ENCODE measurements at regions not wholly inside any gene's neighbourhood (a gene's known extent, or its start where the extent isn't known, plus 50 kb on each side); places are given as distances from the start of the nearest gene placed in this dataset.

DNA sequence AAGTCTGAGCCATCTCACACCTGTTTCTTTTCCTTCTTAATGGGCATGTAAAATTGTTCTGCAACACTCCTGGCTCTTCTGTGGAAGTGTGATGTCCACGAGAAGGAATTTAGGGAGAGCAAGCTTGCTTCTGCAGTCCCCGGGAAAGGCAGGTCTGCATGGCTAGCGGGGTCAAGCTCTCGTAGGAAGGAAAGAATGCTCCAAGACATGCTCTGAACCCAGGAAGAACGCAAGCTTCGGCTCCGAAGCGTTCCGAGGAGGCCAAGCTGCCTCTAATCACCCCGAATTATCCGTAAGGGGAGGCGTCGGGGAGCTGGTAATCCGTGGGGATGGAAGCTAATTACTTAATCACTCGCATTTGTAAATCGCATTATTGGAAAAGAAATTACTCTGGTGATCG, 177.7 kb downstream of the CRLF2 start:
- Mint-ChIP-seq H3K4me1 (ENCODE audit: unreplicated experiment) (no peaks in the 10 kb centered on the region), H3K36me3 (ENCODE audit: unreplicated experiment) (no peaks in the 10 kb centered on the region), H3K27ac (ENCODE audit: unreplicated experiment) (no peak overlapping the region), H3K4me3 (ENCODE audit: unreplicated experiment) (no peak overlapping the region), H3K27me3 (ENCODE audit: unreplicated experiment) (no peaks in the 10 kb centered on the region), H3K9me3 (ENCODE audit: unreplicated experiment) (peaks cover 5% of the 10 kb centered on the region)
- no peak for DNase-seq (ENCODE audit: extremely low spot score, unreplicated experiment)
- no peak for TF ChIP-seq CTCF (IDR thresholded peaks at IDR 0.05)

GRCh38 chrX:1031521-1032430, 180.7 kb downstream of the CRLF2 start:
- Mint-ChIP-seq H3K9me3 (ENCODE audit: unreplicated experiment) (peaks cover 5% of the 10 kb centered on the region), H3K4me1 (ENCODE audit: unreplicated experiment) (no peaks in the 10 kb centered on the region), H3K27ac (ENCODE audit: unreplicated experiment) (no peak overlapping the region), H3K4me3 (ENCODE audit: unreplicated experiment) (no peak overlapping the region), H3K27me3 (ENCODE audit: unreplicated experiment) (no peaks in the 10 kb centered on the region), H3K36me3 (ENCODE audit: unreplicated experiment) (no peaks in the 10 kb centered on the region)
- TF ChIP-seq CTCF (IDR thresholded peaks at IDR 0.05): no peak
- DNase-seq (ENCODE audit: extremely low spot score, unreplicated experiment): no peak

DNA sequence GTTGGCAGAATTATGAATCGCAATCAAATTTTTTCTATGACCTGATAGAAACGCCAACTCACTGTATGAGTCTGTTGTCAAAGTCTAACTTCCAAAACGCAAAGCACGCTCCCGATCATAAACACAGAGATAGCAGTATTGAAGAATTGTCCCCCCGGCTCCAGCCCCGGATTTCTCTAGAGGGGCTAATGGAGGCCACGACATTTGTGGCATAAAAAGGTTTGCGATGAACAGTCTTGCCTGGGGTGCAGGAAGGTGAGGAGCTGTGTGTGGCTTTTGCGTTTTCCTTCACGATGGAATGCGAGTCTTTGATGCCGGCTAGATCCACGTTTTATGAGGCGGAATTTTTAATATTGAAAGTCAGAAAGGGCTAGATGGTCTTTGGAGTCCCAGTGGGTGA, 183.0 kb downstream of the CRLF2 start:
- no peak for DNase-seq (ENCODE audit: extremely low spot score, unreplicated experiment)
- H3K27me3 Mint-ChIP-seq (ENCODE audit: unreplicated experiment): no peaks in the 10 kb centered on the region
- H3K4me3 Mint-ChIP-seq (ENCODE audit: unreplicated experiment): no peak overlapping the region
- no peaks in the 10 kb centered on the region for H3K4me1 Mint-ChIP-seq (ENCODE audit: unreplicated experiment)
- H3K9me3 Mint-ChIP-seq (ENCODE audit: unreplicated experiment): peaks cover 5% of the 10 kb centered on the region
- no peak for TF ChIP-seq CTCF (IDR thresholded peaks at IDR 0.05)
- H3K36me3 Mint-ChIP-seq (ENCODE audit: unreplicated experiment): no peaks in the 10 kb centered on the region
- H3K27ac Mint-ChIP-seq (ENCODE audit: unreplicated experiment): no peak overlapping the region

- Mint-ChIP-seq H3K27ac (ENCODE audit: unreplicated experiment) (no peak overlapping the region), H3K4me1 (ENCODE audit: unreplicated experiment) (no peaks in the 10 kb centered on the region), H3K4me3 (ENCODE audit: unreplicated experiment) (no peak overlapping the region), H3K36me3 (ENCODE audit: unreplicated experiment) (no peaks in the 10 kb centered on the region), H3K27me3 (ENCODE audit: unreplicated experiment) (no peaks in the 10 kb centered on the region), H3K9me3 (ENCODE audit: unreplicated experiment) (no peaks in the 10 kb centered on the region)
- DNase-seq (ENCODE audit: extremely low spot score, unreplicated experiment): no peak
- no peak for TF ChIP-seq CTCF (IDR thresholded peaks at IDR 0.05)
These were observed 184.8 kb downstream of the CRLF2 start for GRCh38 chrX:1027680-1028079.

DNA sequence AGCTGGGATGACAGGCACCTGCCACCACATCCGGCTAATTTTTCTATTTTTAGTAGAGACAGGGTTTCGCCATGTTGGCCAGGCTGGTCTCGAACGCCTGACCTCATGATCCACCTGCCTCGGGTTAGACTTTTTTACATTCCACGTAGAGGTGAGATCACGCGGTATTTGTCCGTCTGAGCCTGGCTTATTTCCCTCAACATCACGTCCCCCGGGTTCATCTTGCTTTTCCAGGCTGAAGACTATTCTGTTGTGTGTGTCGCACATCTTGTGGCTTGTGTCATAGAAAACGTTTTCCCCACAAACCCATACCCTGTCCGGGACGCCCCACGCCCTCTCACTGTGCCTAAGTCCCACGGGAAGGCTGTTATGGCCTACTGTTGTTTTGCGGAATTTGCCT, 185.3 kb downstream of the CRLF2 start:
- no peaks in the 10 kb centered on the region for H3K27me3 Mint-ChIP-seq (ENCODE audit: unreplicated experiment)
- H3K9me3 Mint-ChIP-seq (ENCODE audit: unreplicated experiment): no peaks in the 10 kb centered on the region
- no peak for TF ChIP-seq CTCF (IDR thresholded peaks at IDR 0.05)
- no peaks in the 10 kb centered on the region for H3K4me1 Mint-ChIP-seq (ENCODE audit: unreplicated experiment)
- no peak overlapping the region for H3K4me3 Mint-ChIP-seq (ENCODE audit: unreplicated experiment)
- H3K36me3 Mint-ChIP-seq (ENCODE audit: unreplicated experiment): no peaks in the 10 kb centered on the region
- no peak for DNase-seq (ENCODE audit: extremely low spot score, unreplicated experiment)
- H3K27ac Mint-ChIP-seq (ENCODE audit: unreplicated experiment): no peak overlapping the region

All from osteocyte (in vitro differentiated cells).